H1 (cell line): ENCODE measurements at regions not wholly inside any gene's neighbourhood (a gene's known extent, or its start where the extent isn't known, plus 50 kb on each side); places are given as distances from the start of the nearest gene placed in this dataset.

Source experiments
- CTCF ChIA-PET: fragments of 300-600 bp; sonication (Branson Sonifier 250); formaldehyde crosslinking; loops from one replicate; lab custom pipeline; 2021; ENCODE audit not compliant: partially characterized antibody; lab: Charles Lee
- POLR2A ChIA-PET: fragments of 300-600 bp; sonication (Branson Sonifier 250); formaldehyde crosslinking; loops from one replicate; lab custom pipeline; 2021; ENCODE audit warnings: inconsistent platforms; ENCODE audit not compliant: partially characterized antibody; lab: Charles Lee
- DNase-seq, 2 experiments: peaks; one replicate each; pipeline versions ENCODE4 v3.0.0 to v3.0.0-alpha.2; 2010 to 2022; ENCODE audit warnings: low spot score in 2 of 2, low read depth in 1 of 2, mixed read lengths in 1 of 2
- FAIRE-seq: peaks from 2 replicates; lab custom pipeline; 2011; peaks lifted over from hg19 to GRCh38; lab: Jason Lieb, UNC
- H2AFZ ChIP-seq: 2 replicates; pipeline ENCODE4 v1.8.1; 2012; ENCODE audit warnings: low read length, inconsistent platforms
- H2AK5ac ChIP-seq: 2 replicates; pipeline ENCODE4 v1.6.1; 2013; ENCODE audit warnings: low read depth, low read length
- H2BK120ac ChIP-seq: replicated peaks from 2 replicates; pipeline ENCODE3; 2013; ENCODE audit warnings: low read depth, low read length, inconsistent platforms
- H2BK12ac ChIP-seq: 2 replicates; pipeline ENCODE4 v1.6.1; 2013; ENCODE audit warnings: low read depth, low read length
- H2BK15ac ChIP-seq: 2 replicates; pipeline ENCODE4 v1.6.1; 2013; ENCODE audit warnings: low read length
- H2BK20ac ChIP-seq: 2 replicates; pipeline ENCODE4 v1.6.1; 2013; ENCODE audit warnings: low read length
- H2BK5ac ChIP-seq: 2 replicates; pipeline ENCODE4 v1.6.1; 2013; ENCODE audit warnings: low read depth, low read length
- H3K14ac ChIP-seq: 2 replicates; pipeline ENCODE4 v1.6.1; 2013; ENCODE audit warnings: inconsistent platforms; ENCODE audit not compliant: insufficient read length
- H3K18ac ChIP-seq: 2 replicates; pipeline ENCODE4 v1.6.1; 2013; ENCODE audit warnings: low read length; ENCODE audit errors: extremely low read depth
- H3K23ac ChIP-seq: 2 replicates; pipeline ENCODE4 v1.6.1; 2013; ENCODE audit warnings: inconsistent platforms; ENCODE audit not compliant: insufficient read length
- H3K23me2 ChIP-seq: 2 replicates; pipeline ENCODE4 v1.6.1; 2013; ENCODE audit warnings: low read depth, low read length
- H3K27ac ChIP-seq: 2 replicates; pipeline ENCODE4 v1.6.1; 2011; ENCODE audit warnings: low read depth, low read length, inconsistent platforms
- H3K27me3 ChIP-seq, 4 experiments: replicated peaks in 1 of 4; 1 replicate in 1 of 4; 2 replicates in 3 of 4; pipeline versions ENCODE4 v1.6.1 to v1.8.1; 2011 to 2013; ENCODE audit warnings: low read length in 3 of 4, mild to moderate bottlenecking in 3 of 4, inconsistent platforms in 2 of 4, mixed read lengths in 2 of 4, moderate library complexity in 1 of 4; ENCODE audit not compliant: control insufficient read depth in 3 of 4, insufficient read depth in 3 of 4; ENCODE audit errors: extremely low read depth in 1 of 4
- H3K36me3 ChIP-seq, 4 experiments: 2 replicates each; pipeline versions ENCODE4 v1.6.1 to v1.8.1; 2011 to 2013; ENCODE audit warnings: mild to moderate bottlenecking in 4 of 4, low read length in 3 of 4, moderate library complexity in 2 of 4, control low read depth in 1 of 4, inconsistent platforms in 1 of 4; ENCODE audit not compliant: insufficient read depth in 4 of 4, control insufficient read depth in 2 of 4
- H3K4ac ChIP-seq: replicated peaks from 2 replicates; pipeline ENCODE3; 2013; ENCODE audit warnings: low read length, low read depth, mixed read lengths, inconsistent platforms; ENCODE audit not compliant: insufficient read length
- H3K4me1 ChIP-seq, 4 experiments: replicated peaks in 1 of 4; 1 replicate in 1 of 4; 2 replicates in 3 of 4; pipeline versions ENCODE4 v1.6.1 to v1.8.1; 2011 to 2013; ENCODE audit warnings: low read length in 3 of 4, inconsistent platforms in 2 of 4, mixed read lengths in 1 of 4; ENCODE audit not compliant: insufficient read depth in 4 of 4, control insufficient read depth in 3 of 4
- H3K4me2 ChIP-seq, 2 experiments: 2 replicates each; pipeline versions ENCODE4 v1.6.1 to v1.8.1; 2011 to 2013; ENCODE audit warnings: low read depth in 2 of 2, low read length in 2 of 2, control low read depth in 1 of 2, inconsistent platforms in 1 of 2, mild to moderate bottlenecking in 1 of 2; ENCODE audit not compliant: insufficient read depth in 1 of 2
- H3K4me3 ChIP-seq, 4 experiments: fragments of 200-600, 300-600 bp in 1 of 4; sonication (generic), shearing (Covaris generic), sonication (Bioruptor Twin) in 1 of 4; 2 replicates each; pipeline versions ENCODE4 v1.5.1 to v1.8.1; 2011 to 2016; ENCODE audit warnings: low read length in 4 of 4, low read depth in 3 of 4, control low read depth in 2 of 4, inconsistent platforms in 2 of 4, mild to moderate bottlenecking in 2 of 4, mixed read lengths in 1 of 4, moderate library complexity in 1 of 4; ENCODE audit not compliant: insufficient read depth in 2 of 4; ENCODE audit errors: extremely low read depth in 1 of 4
- H3K56ac ChIP-seq: replicated peaks from 2 replicates; pipeline ENCODE3; 2013; ENCODE audit warnings: low read depth, mild to moderate bottlenecking, mixed read lengths, low read length, inconsistent platforms; ENCODE audit not compliant: insufficient read length
- H3K79me1 ChIP-seq: 2 replicates; pipeline ENCODE4 v1.6.1; 2013; ENCODE audit warnings: low read depth, low read length, control low read depth
- H3K79me2 ChIP-seq, 2 experiments: 2 replicates each; pipeline versions ENCODE4 v1.6.1 to v1.8.1; 2012 to 2013; ENCODE audit warnings: low read length in 2 of 2, mild to moderate bottlenecking in 2 of 2, inconsistent platforms in 1 of 2; ENCODE audit not compliant: insufficient read depth in 2 of 2, control insufficient read depth in 1 of 2
- H3K9ac ChIP-seq, 4 experiments: replicated peaks in 1 of 4; 1 replicate in 1 of 4; 2 replicates in 3 of 4; pipeline versions ENCODE4 v1.6.1 to v1.8.1; 2011 to 2013; ENCODE audit warnings: low read depth in 3 of 4, low read length in 3 of 4, control low read depth in 2 of 4, mild to moderate bottlenecking in 2 of 4, moderate library complexity in 2 of 4, inconsistent platforms in 1 of 4; ENCODE audit errors: extremely low read depth in 1 of 4
- H3K9me3 ChIP-seq, 2 experiments: 2 replicates each; pipeline versions ENCODE4 v1.6.1 to v1.8.1; 2012 to 2013; ENCODE audit warnings: mild to moderate bottlenecking in 2 of 2, moderate library complexity in 2 of 2, control low read depth in 1 of 2, inconsistent platforms in 1 of 2, low read depth in 1 of 2, low read length in 1 of 2, mixed read lengths in 1 of 2; ENCODE audit not compliant: insufficient read depth in 2 of 2
- H4K20me1 ChIP-seq, 2 experiments: replicated peaks in 1 of 2; 2 replicates each; pipeline versions ENCODE3 to v1.8.1; 2011 to 2013; ENCODE audit warnings: inconsistent platforms in 2 of 2, low read length in 2 of 2, mild to moderate bottlenecking in 1 of 2; ENCODE audit not compliant: insufficient read depth in 2 of 2, control insufficient read depth in 1 of 2
- H4K5ac ChIP-seq: 2 replicates; pipeline ENCODE4 v1.6.1; 2013; ENCODE audit warnings: low read length, low read depth, mixed read lengths, inconsistent platforms; ENCODE audit not compliant: insufficient read length
- H4K8ac ChIP-seq: 2 replicates; pipeline ENCODE4 v1.8.0; 2013; ENCODE audit warnings: mild to moderate bottlenecking, moderate library complexity, low read length, inconsistent platforms; ENCODE audit not compliant: insufficient read depth; ENCODE audit errors: extremely low read depth
- H4K91ac ChIP-seq: replicated peaks from 2 replicates; pipeline ENCODE3; 2013; ENCODE audit warnings: low read length, mixed read lengths, inconsistent platforms; ENCODE audit not compliant: insufficient read length
- BCL11A ChIP-seq, 2 experiments: IDR thresholded peaks; one replicate each; pipeline ENCODE4 v1.6.1; 2011; ENCODE audit warnings: low read depth in 2 of 2, low read length in 2 of 2, mild to moderate bottlenecking in 2 of 2
- POLR2A ChIP-seq, 2 experiments: IDR thresholded peaks; 1 replicate in 1 of 2; 2 replicates in 1 of 2; pipeline ENCODE4 v1.6.1; 2011; ENCODE audit warnings: low read depth in 2 of 2, low read length in 2 of 2, mild to moderate bottlenecking in 2 of 2; ENCODE audit errors: control extremely low read depth in 1 of 2
- POU5F1 ChIP-seq: IDR thresholded peaks from 2 replicates; pipeline ENCODE4 v1.6.1; 2011; ENCODE audit warnings: low read depth, mild to moderate bottlenecking, low read length, moderate library complexity
- SUZ12 ChIP-seq: fragments of 200-600 bp; sonication (generic); IDR thresholded peaks from 2 replicates; pipeline ENCODE4 v1.6.1; 2012; ENCODE audit warnings: mild to moderate bottlenecking, inconsistent platforms, low read length, moderate library complexity, mixed read lengths
- WGBS, 2 experiments: shearing (Covaris generic) in 1 of 2; methylation state at CpG; one replicate each; pipeline versions ENCODE4 v1.1.6 to v1.1.7; 2013 to 2015; ENCODE audit warnings: low lambda C conversion rate in 2 of 2, mixed read lengths in 2 of 2, inconsistent platforms in 1 of 2, low coverage in 1 of 2, missing lambda C conversion rate in 1 of 2; ENCODE audit not compliant: insufficient replicate concordance in 2 of 2, insufficient coverage in 1 of 2, insufficient read length in 1 of 2; ENCODE audit errors: extremely low coverage in 1 of 2, missing lambda C conversion rate in 1 of 2; 5-methylcytosine and 5-hydroxymethylcytosine counted together

DNA sequence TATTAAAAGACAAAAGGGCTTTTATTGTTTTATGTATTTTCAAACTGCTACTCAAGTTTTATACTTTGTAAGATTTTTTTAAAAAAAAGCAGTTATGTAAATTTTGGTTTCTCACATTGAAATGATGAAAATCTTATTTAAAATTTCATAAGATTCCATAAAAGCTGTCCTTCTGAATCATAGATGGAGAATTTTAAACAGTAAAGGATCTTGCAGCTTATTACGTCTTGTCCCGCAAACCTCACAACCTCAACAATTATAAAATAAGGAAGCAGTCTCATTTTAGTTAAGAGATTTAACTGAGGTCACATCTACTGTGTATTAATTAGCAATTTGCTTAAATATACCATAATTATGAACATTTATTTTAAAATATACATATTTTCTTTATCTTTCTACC lies 581.0 kb upstream of the SPRY2 start:
- H2BK15ac ChIP-seq: no peak overlapping the region
- no peaks in the 10 kb centered on the region for H3K4me1 ChIP-seq
- H4K91ac ChIP-seq: no peak overlapping the region
- TF ChIP-seq SUZ12 (no peak), POU5F1 (no peak), BCL11A (IDR thresholded peaks at IDR 0.05; ENCODE audit: low read depth in 2 of 2, low read length in 2 of 2) (no peak), POLR2A (IDR thresholded peaks at IDR 0.05; ENCODE audit: control extremely low read depth in 1 of 2, low read depth in 2 of 2, low read length in 2 of 2) (no peak)
- no peak overlapping the region for H4K8ac ChIP-seq
- no peak overlapping the region for H4K5ac ChIP-seq
- no peak overlapping the region for H2AFZ ChIP-seq
- no peak overlapping the region for H3K9ac ChIP-seq
- FAIRE-seq: no peak
- H3K79me2 ChIP-seq: no peaks in the 10 kb centered on the region
- H2BK5ac ChIP-seq: no peak overlapping the region
- no peaks in the 10 kb centered on the region for H4K20me1 ChIP-seq
- no peak overlapping the region for H3K14ac ChIP-seq
- H3K36me3 ChIP-seq: no peaks in the 10 kb centered on the region
- no peak overlapping the region for H3K4me3 ChIP-seq
- no peak overlapping the region for H2BK12ac ChIP-seq
- H3K4me2 ChIP-seq: no peak overlapping the region
- H2BK20ac ChIP-seq: no peak overlapping the region
- H3K4ac ChIP-seq: no peak overlapping the region
- no peaks in the 10 kb centered on the region for H3K79me1 ChIP-seq
- H3K56ac ChIP-seq: no peak overlapping the region
- no peak overlapping the region for H3K18ac ChIP-seq
- ChIA-PET POLR2A (no interaction called here), CTCF (interaction anchor here (1.0 to 2.2 kb wide), 2 partner anchors 19 to 67 kb away, joined by 4 to 5 read pairs; no protein-coding TSS in a partner anchor)
- no peak overlapping the region for H3K27ac ChIP-seq
- no peak overlapping the region for H2BK120ac ChIP-seq
- no peak overlapping the region for H3K23ac ChIP-seq
- H3K9me3 ChIP-seq: no peaks in the 10 kb centered on the region
- WGBS, 2 experiments: 92% methylated on average over 2 of the region's 2 CpGs; no CpG with 5 or more reads in 1 of the 2 experiments
- no peak overlapping the region for H2AK5ac ChIP-seq
- no peak for DNase-seq
- H3K23me2 ChIP-seq: no peaks in the 10 kb centered on the region
- H3K27me3 ChIP-seq: no peaks in the 10 kb centered on the region
